GM12892 (cell line): ENCODE measurements at regions not wholly inside any gene's neighbourhood (a gene's known extent, or its start where the extent isn't known, plus 50 kb on each side); places are given as distances from the start of the nearest gene placed in this dataset.
"Not testable (repeated sequence)": the region's sequence is repeated elsewhere in the genome, so short reads cannot be mapped to it uniquely, and the experiment has no call there.

ENCODE experiments used
- DNase-seq: peaks from one replicate; pipeline ENCODE4 v3.0.0; 2011; ENCODE audit not compliant: insufficient read length
- FAIRE-seq: peaks from 2 replicates; lab custom pipeline; 2011; peaks lifted over from hg19 to GRCh38; lab: Jason Lieb, UNC
- POLR2A ChIP-seq: IDR thresholded peaks from 2 replicates; pipeline ENCODE4 v1.6.1; 2011; ENCODE audit warnings: low read depth, low read length, control low read depth
- POLR2AphosphoS5 ChIP-seq: IDR thresholded peaks from 2 replicates; pipeline ENCODE4 v1.6.1; 2011; ENCODE audit warnings: low read depth, low read length, control low read depth
- TAF1 ChIP-seq: IDR thresholded peaks from 2 replicates; pipeline ENCODE4 v1.6.1; 2011; ENCODE audit warnings: low read depth, mild to moderate bottlenecking, control low read depth, low read length, borderline replicate concordance

DNA sequence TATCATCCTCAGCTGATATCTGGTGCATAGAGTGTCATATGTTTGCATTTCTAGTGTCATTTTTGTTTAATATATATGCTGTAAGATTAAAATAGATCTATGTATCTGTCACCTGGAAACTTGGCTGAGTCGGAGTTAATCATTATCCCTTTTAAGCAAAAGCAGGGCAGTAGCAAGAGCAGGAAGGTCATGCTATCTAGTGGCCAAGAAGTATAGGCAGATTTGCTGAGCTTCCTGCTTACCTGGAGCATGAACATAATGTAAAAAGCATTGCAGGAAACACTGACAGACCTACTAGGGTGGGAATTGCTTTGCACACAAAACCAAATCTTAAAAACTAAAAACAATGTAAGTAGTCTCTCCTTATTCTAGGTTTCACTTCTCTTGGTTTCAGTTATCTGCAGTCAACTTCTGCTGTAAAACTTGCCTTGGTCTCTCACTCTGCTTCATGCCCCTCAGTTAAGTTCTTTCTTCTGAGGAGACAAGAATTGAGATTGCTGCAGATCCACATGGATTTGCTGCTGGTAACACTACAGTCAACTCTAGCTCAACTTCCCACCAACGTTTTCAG, 295.3 kb downstream of the CDH7 start:
- no peak for TF ChIP-seq POLR2AphosphoS5
- DNase-seq (no peak), FAIRE-seq (no peak)

DNA sequence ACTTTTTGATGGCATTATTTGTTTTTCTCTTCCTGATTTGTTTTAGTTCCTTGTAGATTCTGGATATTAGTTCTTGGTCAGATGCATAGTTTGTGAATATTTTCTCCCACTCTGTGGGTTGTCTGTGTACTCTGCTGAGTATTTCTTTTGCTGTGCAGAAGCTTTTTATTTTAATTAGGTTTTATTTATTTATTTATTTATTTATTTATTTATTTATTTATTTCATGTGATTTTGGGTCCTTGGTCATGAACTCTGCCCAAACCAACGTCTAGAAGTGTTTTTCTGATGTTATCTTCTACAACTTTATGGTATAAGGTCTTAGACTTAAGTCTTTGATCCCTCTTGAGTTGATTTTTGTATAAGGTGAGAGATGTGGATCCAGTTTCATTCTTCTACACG, 292.2 kb downstream of the CDH7 start:
- FAIRE-seq (no peak), DNase-seq (no peak)
- TF ChIP-seq POLR2A (no peak), TAF1 (no peak), POLR2AphosphoS5 (no peak)

DNA sequence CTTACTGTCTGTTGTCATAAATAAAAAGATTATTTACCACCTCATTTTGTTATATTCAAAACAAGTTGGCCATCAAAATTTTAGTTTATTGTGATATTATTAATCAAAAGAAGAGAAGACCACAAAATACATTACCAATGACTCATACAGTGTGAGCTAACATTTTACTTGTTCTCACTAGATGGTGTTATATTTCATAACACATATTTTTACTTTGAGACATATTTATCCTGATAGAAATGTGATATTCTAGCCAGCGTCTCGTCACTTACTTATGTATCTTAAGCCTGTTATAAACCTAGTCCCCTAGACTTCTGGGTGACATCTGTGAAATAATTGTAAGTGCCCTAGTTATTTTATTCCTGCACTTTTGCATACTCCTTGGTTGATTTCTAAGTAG, 263.2 kb downstream of the CDH7 start:
- FAIRE-seq = no peak
- no peak for DNase-seq
- TF ChIP-seq TAF1 (no peak), POLR2A (no peak), POLR2AphosphoS5 (no peak)

DNA sequence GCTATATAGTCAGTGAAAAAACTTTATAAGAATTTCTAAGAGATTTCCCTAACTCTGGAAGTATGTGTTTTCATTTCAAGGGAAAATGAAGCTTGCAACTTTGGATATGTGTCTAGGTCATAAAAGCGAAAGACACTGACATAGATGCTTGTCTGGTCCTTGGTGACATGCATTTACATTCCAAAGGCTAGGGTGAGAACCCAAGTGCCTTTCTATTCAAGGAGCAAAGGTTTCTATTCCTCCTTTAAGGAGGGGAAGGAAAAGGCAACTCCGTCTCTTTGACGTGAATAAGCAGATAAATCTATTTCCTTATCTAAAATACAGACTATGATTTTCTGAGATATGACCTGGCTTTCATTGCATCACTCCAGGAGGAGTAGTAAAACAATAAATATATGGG, 261.1 kb downstream of the CDH7 start:
- FAIRE-seq (no peak), DNase-seq (no peak)
- TF ChIP-seq POLR2AphosphoS5 (no peak), TAF1 (no peak), POLR2A (no peak)

DNA sequence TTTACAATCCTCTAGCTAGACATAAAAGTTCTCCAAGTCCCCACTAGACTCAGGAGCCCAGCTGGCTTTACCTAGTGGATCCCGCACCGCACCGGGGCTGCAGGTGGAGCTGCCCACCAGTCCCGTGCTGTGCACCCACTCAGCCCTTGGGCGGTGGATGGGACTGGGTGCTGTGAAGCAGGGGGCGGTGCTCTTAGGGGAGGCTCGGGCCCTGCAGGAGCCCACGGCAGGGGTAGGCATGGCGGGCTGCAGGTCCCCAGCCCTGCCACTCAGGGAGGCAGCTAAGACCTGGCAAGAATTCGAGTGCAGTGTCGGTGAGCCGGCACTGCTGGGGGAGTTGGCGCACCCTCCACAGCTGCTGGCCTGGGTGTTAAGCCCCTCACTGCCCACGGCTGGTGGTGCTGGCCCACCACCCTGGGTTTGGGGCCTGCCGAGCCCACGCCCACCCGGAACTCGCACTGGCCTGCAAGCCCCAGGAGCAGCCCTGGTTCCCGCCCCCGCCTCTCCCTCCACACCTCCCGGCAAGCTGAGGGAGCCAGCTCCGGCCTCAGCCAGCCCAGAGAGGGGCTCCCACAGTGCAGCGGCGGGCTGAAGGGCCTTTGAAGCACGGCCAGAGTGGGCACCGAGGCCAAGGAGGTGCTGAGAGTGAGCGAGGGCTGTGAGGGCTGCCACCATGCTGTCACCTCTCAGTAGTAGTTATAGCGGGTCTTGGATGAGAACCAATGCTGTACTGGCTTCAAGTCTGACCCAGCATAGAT, 255.2 kb downstream of the CDH7 start:
- FAIRE-seq (no peak), DNase-seq (no peak)
- no peak for TF ChIP-seq POLR2AphosphoS5
- TF ChIP-seq POLR2A = no peak
- TF ChIP-seq TAF1 = no peak

DNA sequence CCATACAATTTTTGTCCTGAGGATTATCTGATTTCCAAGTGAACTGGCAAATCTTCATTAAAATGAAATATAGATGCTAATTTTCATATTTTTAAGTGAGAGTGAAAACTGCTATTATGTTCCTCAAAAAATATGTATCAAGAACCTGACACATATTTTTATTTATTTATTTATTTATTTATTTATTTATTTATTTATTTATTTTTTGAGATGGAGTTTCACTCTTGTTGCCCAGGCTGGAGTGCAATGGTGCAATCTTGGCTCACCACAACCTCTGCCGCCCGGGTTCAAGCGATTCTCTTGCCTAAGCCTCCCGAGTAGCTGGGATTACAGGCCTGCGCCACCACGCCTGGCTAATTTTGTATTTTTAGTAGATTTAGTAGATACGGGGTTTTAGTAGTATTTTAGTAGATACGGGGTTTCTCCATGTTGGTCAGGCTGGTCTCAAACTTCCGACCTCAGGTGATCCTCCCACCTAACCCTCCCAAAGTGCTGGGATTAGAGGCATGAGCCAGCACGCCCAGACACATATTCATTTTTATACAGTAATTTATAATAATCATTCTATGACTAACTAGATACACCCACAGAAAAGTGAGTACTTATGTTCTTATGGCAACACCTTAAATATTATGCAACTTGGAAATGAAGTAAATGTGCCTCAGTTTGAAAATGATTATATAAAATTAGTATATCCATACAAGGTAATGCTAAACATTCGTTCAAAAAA, 248.3 kb downstream of the CDH7 start:
- not testable (repeated sequence) for DNase-seq, FAIRE-seq

DNA sequence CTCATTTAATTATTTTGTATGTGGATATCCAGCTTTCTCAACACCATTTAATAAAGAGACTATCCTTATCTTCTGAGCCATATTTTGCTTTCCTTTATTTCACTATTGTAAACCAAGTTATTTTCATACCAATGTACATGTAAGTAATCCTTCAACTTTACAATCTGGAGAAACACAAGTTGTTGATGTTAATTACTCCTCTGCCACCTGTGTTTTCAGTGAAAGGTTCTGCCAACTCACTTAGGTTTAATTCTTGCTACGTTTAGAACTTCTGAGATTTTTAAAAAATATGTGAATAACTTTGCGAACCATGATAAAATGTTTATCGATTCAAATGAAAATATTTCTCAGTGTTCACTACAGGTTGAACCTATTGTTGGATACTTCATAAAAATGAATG, 244.4 kb downstream of the CDH7 start:
- DNase-seq = no peak
- TF ChIP-seq POLR2AphosphoS5 (no peak), POLR2A (no peak), TAF1 (no peak)
- FAIRE-seq = no peak

DNA sequence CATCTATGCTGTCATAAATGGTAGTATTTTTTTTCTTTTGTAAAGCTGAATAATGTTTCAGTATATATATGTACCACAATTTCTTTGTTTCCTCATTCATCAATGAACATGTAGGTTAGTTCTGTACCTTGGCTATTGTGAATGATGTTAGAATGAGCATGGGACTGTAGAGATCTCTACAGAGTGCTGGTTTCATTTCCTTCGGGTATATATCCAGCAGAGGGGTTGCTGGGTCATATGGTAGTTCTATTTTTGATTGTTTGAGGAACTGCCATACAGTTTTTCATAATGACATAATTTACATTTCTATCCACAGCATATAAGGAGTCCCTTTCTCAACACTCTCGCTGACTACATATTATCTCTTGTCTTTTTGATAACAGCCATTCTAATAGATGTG, 243.5 kb downstream of the CDH7 start:
- no peak for FAIRE-seq
- TF ChIP-seq POLR2A (no peak), POLR2AphosphoS5 (no peak), TAF1 (no peak)
- DNase-seq = no peak

DNA sequence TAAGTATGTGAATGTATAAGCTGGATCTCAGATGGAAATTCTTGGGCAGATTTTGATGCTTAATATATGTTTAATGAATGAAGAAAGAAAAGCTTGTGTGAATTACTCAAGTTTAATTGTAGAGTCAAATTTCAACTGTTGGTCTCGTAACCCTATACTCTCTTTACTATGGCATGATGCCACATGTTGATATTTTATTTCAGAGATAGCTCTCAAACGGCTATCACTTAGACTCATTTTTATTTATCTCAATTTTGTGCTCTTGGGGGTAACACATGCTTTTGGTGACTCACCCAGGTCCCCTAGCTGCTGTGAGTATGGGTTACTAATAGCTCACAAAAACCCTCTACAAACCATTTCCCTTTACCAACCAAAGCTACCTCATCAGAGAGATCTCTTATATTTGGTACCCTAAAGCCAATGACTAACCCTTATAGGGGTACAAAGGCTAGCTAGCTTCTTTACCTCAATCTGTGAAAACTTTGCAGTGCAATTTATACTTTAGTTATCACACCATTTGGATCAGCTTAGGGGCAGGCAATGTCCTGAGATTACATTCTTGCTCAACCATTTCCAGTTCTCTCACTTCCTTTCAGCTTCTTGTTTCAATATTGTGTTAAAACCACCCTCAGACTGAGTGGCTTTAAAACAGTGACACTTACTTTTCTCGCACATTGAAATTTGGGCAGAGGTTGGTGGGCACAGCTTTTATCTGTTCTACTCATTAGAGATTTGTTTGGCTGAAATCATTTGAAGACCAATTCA, 240.3 kb downstream of the CDH7 start:
- TF ChIP-seq POLR2AphosphoS5 = no peak
- TF ChIP-seq POLR2A = no peak
- TF ChIP-seq TAF1 = no peak
- FAIRE-seq (no peak), DNase-seq (no peak)

DNA sequence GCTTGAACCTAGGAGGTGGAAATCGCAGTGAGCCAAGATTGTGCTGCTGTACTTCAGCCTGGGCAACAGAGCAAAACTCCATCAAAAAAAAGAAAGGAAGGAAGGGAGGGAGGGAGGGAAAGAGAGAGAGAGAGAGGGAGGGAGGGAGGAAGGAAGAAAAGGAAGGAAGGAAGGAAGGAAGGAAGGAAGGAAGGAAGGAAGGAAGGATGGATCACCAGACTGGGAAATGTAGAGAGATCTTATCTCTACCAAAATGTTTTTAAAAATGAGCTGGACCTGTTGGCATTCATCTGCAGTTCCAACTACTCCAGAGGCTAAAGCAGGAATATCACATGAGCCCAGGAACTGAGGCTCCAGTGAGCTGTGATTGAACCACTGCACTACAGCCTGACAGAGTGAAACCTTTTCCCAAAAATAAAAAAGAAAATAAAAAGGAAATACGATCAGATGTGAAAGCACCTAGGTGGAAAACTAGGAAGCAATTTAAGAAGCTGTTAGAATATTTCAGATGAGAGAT, 239.4 kb downstream of the CDH7 start:
- TF ChIP-seq POLR2A (no peak), POLR2AphosphoS5 (no peak), TAF1 (no peak)
- no peak for DNase-seq
- no peak for FAIRE-seq

DNA sequence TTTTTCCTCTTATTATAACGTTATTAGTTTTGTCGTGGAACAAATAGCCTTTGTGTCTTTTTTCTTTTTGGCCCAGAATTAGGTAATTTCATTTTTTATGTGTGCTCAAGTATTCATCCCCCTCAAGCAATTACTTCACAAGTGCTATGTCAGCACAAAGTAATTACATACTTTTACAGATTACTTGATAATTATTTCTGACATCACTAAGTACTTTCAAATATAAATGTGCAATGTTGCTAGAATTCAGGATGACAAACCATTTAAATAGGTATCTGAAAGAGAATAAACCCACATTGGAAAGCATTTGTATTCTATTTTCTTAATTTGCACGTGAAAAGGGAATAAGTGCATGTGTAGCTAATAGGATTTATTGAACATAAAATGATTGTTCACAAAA, 238.2 kb downstream of the CDH7 start:
- no peak for TF ChIP-seq POLR2A
- no peak for TF ChIP-seq POLR2AphosphoS5
- no peak for TF ChIP-seq TAF1
- FAIRE-seq (no peak), DNase-seq (no peak)

DNA sequence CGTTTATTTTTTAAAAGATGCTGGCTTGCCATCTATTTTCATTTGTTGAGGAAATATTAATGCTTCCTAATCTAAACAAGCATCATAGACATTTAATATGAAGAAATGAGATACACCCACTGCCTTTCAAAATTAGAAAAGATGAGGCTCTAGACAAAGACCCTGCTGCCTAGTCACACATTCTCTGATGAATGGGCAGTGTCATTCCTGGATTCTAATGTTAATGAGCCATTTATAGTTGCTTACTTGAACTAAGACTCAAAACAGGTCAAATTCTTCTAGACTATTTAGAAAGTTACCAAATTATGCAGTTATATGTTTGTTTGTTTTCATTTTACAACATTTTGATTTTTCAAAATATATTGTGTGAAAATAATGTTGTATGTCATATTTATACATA, 237.6 kb downstream of the CDH7 start:
- DNase-seq (no peak), FAIRE-seq (no peak)
- no peak for TF ChIP-seq POLR2A
- no peak for TF ChIP-seq TAF1
- no peak for TF ChIP-seq POLR2AphosphoS5
